KMS-11 (cell line): ENCODE measurements at regions not wholly inside any gene's neighbourhood (a gene's known extent, or its start where the extent isn't known, plus 50 kb on each side); places are given as distances from the start of the nearest gene placed in this dataset.

Source experiments
- H2AFZ ChIP-seq: fragments of 200-600 bp; sonication (generic); 2 replicates; pipeline ENCODE4 v1.6.1; 2016; ENCODE audit warnings: antibody characterized with exemption, mixed run types, low read depth
- H3K27ac ChIP-seq: fragments of 200-600 bp; sonication (generic); 2 replicates; pipeline ENCODE4 v1.6.1; 2016; ENCODE audit warnings: mild to moderate bottlenecking, mixed run types
- H3K27me3 ChIP-seq: fragments of 200-600 bp; sonication (generic); 2 replicates; pipeline ENCODE4 v1.6.1; 2017; ENCODE audit warnings: mild to moderate bottlenecking, low read depth, mixed run types, moderate library complexity; ENCODE audit not compliant: insufficient read depth
- H3K36me3 ChIP-seq: fragments of 200-600 bp; sonication (generic); 2 replicates; pipeline ENCODE4 v1.6.1; 2017; ENCODE audit warnings: mild to moderate bottlenecking, mixed run types; ENCODE audit not compliant: insufficient read depth
- H3K4me1 ChIP-seq: fragments of 200-600 bp; sonication (generic); 2 replicates; pipeline ENCODE4 v1.6.1; 2016; ENCODE audit warnings: mild to moderate bottlenecking, low read depth, mixed run types; ENCODE audit not compliant: poor library complexity, severe bottlenecking
- H3K4me2 ChIP-seq: fragments of 200-600 bp; sonication (generic); 2 replicates; pipeline ENCODE4 v1.7.0; 2016; ENCODE audit warnings: mild to moderate bottlenecking, mixed run types
- H3K4me3 ChIP-seq: fragments of 200-600 bp; sonication (generic); IDR thresholded peaks from 2 replicates; pipeline ENCODE4 v1.6.1; 2017; ENCODE audit warnings: low read depth, low read length, mixed read lengths; ENCODE audit not compliant: insufficient read depth
- H3K79me2 ChIP-seq: fragments of 200-600 bp; sonication (generic); 2 replicates; pipeline ENCODE4 v1.6.1; 2016; ENCODE audit warnings: low read depth, mixed run types; ENCODE audit not compliant: insufficient read depth
- H3K9ac ChIP-seq: fragments of 200-600 bp; sonication (generic); 2 replicates; pipeline ENCODE4 v1.6.1; 2016; ENCODE audit warnings: mild to moderate bottlenecking, mixed run types
- H4K20me1 ChIP-seq: fragments of 200-600 bp; sonication (generic); 2 replicates; pipeline ENCODE4 v1.6.1; 2016; ENCODE audit warnings: mild to moderate bottlenecking, mixed run types; ENCODE audit not compliant: insufficient read depth
- CTCF ChIP-seq: fragments of 200-600 bp; sonication (generic); conservative IDR thresholded peaks from 2 replicates; pipeline ENCODE4 v1.6.1; 2017; ENCODE audit warnings: low read depth, mild to moderate bottlenecking, antibody characterized with exemption, low read length, moderate library complexity, mixed read lengths

GRCh38 chr10:105644091-105644490 lies 1003.0 kb downstream of the SORCS3 start:
- no peak overlapping the region for H3K9ac ChIP-seq
- H3K27ac ChIP-seq, result no peak overlapping the region
- no peaks in the 10 kb centered on the region for H4K20me1 ChIP-seq
- no peaks in the 10 kb centered on the region for H3K79me2 ChIP-seq
- no peaks in the 10 kb centered on the region for H3K4me1 ChIP-seq
- H2AFZ ChIP-seq, result no peak overlapping the region
- no peaks in the 10 kb centered on the region for H3K36me3 ChIP-seq
- no peak overlapping the region for H3K4me2 ChIP-seq
- no peaks in the 10 kb centered on the region for H3K27me3 ChIP-seq
- TF ChIP-seq CTCF, result no peak
- H3K4me3 ChIP-seq, result no peak overlapping the region

GRCh38 chr10:105643660-105644059 lies 1002.6 kb downstream of the SORCS3 start:
- Histone ChIP-seq H3K4me2 (no peak overlapping the region), H3K27ac (no peak overlapping the region), H3K9ac (no peak overlapping the region), H3K4me1 (no peaks in the 10 kb centered on the region), H2AFZ (no peak overlapping the region), H3K4me3 (no peak overlapping the region), H4K20me1 (no peaks in the 10 kb centered on the region), H3K36me3 (no peaks in the 10 kb centered on the region), H3K27me3 (no peaks in the 10 kb centered on the region), H3K79me2 (no peaks in the 10 kb centered on the region)
- no peak for TF ChIP-seq CTCF

GRCh38 chr10:105634281-105634680 lies 993.2 kb downstream of the SORCS3 start:
- no peak overlapping the region for H3K4me2 ChIP-seq
- no peaks in the 10 kb centered on the region for H4K20me1 ChIP-seq
- H3K4me3 ChIP-seq, result no peak overlapping the region
- H3K79me2 ChIP-seq, result no peaks in the 10 kb centered on the region
- H3K9ac ChIP-seq, result no peak overlapping the region
- H2AFZ ChIP-seq, result no peak overlapping the region
- no peak for TF ChIP-seq CTCF
- H3K36me3 ChIP-seq, result no peaks in the 10 kb centered on the region
- H3K27me3 ChIP-seq, result no peaks in the 10 kb centered on the region
- no peak overlapping the region for H3K27ac ChIP-seq
- no peaks in the 10 kb centered on the region for H3K4me1 ChIP-seq

- H3K36me3 ChIP-seq, result no peaks in the 10 kb centered on the region
- H3K4me2 ChIP-seq, result no peak overlapping the region
- no peaks in the 10 kb centered on the region for H3K27me3 ChIP-seq
- no peak overlapping the region for H3K4me3 ChIP-seq
- H2AFZ ChIP-seq, result no peak overlapping the region
- H3K27ac ChIP-seq, result no peak overlapping the region
- TF ChIP-seq CTCF, result no peak
- no peak overlapping the region for H3K9ac ChIP-seq
- H4K20me1 ChIP-seq, result no peaks in the 10 kb centered on the region
- H3K79me2 ChIP-seq, result no peaks in the 10 kb centered on the region
- H3K4me1 ChIP-seq, result no peaks in the 10 kb centered on the region
These were observed 974.8 kb downstream of the SORCS3 start for GRCh38 chr10:105615715-105616365.
